NB4 (cell line): ENCODE measurements at regions not wholly inside any gene's neighbourhood (a gene's known extent, or its start where the extent isn't known, plus 50 kb on each side); places are given as distances from the start of the nearest gene placed in this dataset.

Experiments used
- DNase-seq: peaks from one replicate; pipeline ENCODE4 v3.0.0; 2010; ENCODE audit warnings: low read depth
- H3K4me3 ChIP-seq: one replicate; pipeline ENCODE4 v1.5.1; 2011; ENCODE audit warnings: mild to moderate bottlenecking, low read depth, low read length, moderate library complexity
- MYC ChIP-seq: IDR thresholded peaks from 2 replicates; pipeline ENCODE4 v1.6.1; 2011; ENCODE audit warnings: low read depth, low read length
- POLR2A ChIP-seq: IDR thresholded peaks from 2 replicates; pipeline ENCODE4 v1.6.1; 2011; ENCODE audit warnings: mild to moderate bottlenecking; ENCODE audit not compliant: insufficient read length; ENCODE audit errors: extremely low read depth
- TF ChIP-seq, protein P1 (sequence below): IDR thresholded peaks from 2 replicates; pipeline ENCODE4 v1.6.1; 2011; ENCODE audit warnings: low read depth, low read length
- TF ChIP-seq, protein P2 (sequence below): IDR thresholded peaks from one replicate; pipeline ENCODE4 v1.5.1; 2012; ENCODE audit warnings: low read depth, low read length

DNA sequence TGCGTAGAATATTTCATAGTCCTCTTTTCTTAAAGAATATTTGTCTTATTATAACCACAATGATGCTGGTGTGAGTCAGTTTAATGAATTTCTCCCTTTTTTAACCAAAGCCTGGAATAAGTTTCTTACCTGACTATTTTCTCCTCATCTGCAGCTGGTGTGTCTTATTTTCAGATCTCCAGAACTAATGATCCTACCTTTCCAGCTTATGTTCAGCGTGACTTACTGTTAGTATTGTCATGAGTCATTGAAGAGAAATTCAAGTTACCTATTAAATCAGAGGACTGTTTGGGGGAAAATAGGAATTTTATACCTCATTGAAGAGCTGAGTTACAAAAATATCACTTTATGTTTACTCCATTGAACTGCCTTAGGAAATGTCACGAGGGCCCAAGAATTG, 482.1 kb downstream of the RWDD3 start:
- DNase-seq = no peak
- no peak overlapping the region for H3K4me3 ChIP-seq
- TF ChIP-seq, protein P1, sequence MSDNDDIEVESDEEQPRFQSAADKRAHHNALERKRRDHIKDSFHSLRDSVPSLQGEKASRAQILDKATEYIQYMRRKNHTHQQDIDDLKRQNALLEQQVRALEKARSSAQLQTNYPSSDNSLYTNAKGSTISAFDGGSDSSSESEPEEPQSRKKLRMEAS = no peak
- TF ChIP-seq MYC = no peak
- TF ChIP-seq POLR2A = no peak
- TF ChIP-seq, protein P2, sequence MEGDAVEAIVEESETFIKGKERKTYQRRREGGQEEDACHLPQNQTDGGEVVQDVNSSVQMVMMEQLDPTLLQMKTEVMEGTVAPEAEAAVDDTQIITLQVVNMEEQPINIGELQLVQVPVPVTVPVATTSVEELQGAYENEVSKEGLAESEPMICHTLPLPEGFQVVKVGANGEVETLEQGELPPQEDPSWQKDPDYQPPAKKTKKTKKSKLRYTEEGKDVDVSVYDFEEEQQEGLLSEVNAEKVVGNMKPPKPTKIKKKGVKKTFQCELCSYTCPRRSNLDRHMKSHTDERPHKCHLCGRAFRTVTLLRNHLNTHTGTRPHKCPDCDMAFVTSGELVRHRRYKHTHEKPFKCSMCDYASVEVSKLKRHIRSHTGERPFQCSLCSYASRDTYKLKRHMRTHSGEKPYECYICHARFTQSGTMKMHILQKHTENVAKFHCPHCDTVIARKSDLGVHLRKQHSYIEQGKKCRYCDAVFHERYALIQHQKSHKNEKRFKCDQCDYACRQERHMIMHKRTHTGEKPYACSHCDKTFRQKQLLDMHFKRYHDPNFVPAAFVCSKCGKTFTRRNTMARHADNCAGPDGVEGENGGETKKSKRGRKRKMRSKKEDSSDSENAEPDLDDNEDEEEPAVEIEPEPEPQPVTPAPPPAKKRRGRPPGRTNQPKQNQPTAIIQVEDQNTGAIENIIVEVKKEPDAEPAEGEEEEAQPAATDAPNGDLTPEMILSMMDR = no peak

- no peak for TF ChIP-seq MYC
- TF ChIP-seq, protein P2 = no peak
- no peak overlapping the region for H3K4me3 ChIP-seq
- DNase-seq = no peak
Observed at GRCh38 chr1:95716550-95716949, 482.5 kb downstream of the RWDD3 start.

GRCh38 chr1:95723346-95723745, 489.3 kb downstream of the RWDD3 start:
- no peak for TF ChIP-seq MYC
- TF ChIP-seq, protein P2 = no peak
- TF ChIP-seq, protein P1 = no peak

DNA sequence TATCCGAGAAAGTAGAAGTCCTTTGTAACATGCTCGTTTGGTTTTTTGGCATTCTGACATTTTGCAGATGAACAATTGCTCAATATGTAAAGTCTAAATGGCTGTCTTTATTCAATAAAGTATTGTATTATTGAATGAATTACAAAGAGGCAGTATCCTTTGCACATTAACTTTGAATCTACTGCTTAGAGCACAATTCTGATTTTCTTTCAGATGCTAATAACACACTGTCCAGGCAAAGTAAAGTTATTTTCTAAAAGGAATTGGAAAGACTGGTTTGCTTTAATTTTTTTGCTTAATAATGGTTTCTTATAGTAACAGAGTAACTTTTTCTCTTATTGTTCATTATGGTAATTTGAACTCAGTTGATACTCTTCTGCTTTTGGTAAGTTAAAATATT, 494.8 kb downstream of the RWDD3 start:
- TF ChIP-seq, protein P1 = no peak
- TF ChIP-seq POLR2A = no peak
- no peak for DNase-seq

More at GRCh38 chr1:95723346-95723745, 489.3 kb downstream of the RWDD3 start:
- no peak overlapping the region for H3K4me3 ChIP-seq
- no peak for DNase-seq

GRCh38 chr1:95730986-95731385, 497.0 kb downstream of the RWDD3 start:
- H3K4me3 ChIP-seq = no peak overlapping the region
- no peak for TF ChIP-seq MYC
- no peak for DNase-seq

More for the DNA sequence above, 494.8 kb downstream of the RWDD3 start:
- no peak overlapping the region for H3K4me3 ChIP-seq

GRCh38 chr1:95731466-95731865, 497.5 kb downstream of the RWDD3 start:
- DNase-seq = no peak
- TF ChIP-seq, protein P1 = no peak
- no peak overlapping the region for H3K4me3 ChIP-seq

GRCh38 chr1:95733031-95733430, 499.0 kb downstream of the RWDD3 start:
- no peak for TF ChIP-seq POLR2A
- no peak for TF ChIP-seq MYC
- TF ChIP-seq, protein P2 = no peak
- TF ChIP-seq, protein P1 = no peak
- DNase-seq = no peak
- no peak overlapping the region for H3K4me3 ChIP-seq

DNA sequence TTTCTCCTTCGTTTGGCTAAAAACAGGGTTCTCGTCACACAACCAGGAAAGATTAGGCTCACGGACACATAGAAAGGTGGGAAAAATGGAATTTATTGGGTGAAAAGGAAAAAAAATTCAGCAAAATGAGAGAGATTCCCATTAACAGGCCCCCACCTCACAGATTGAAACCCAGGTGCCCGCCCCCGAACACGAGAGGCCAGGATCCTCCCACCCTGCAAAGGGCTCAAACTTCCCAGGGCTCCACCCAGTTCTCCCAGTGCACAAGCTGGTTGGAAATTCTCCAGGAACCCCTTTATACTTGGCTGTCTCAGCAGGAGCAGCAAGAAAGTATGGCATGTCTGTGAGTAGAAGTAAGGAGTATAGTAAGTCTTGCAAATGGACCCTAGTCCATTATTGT, 499.7 kb downstream of the RWDD3 start:
- no peak for DNase-seq
- TF ChIP-seq POLR2A = no peak
- TF ChIP-seq, protein P1 = no peak
- TF ChIP-seq, protein P2 = no peak
- no peak for TF ChIP-seq MYC
- H3K4me3 ChIP-seq = no peak overlapping the region
